C1 segment of cervical spinal cord (tissue), 14 donors: ENCODE measurements at regions not wholly inside any gene's neighbourhood (a gene's known extent, or its start where the extent isn't known, plus 50 kb on each side); places are given as distances from the start of the nearest gene placed in this dataset.
A peak's percentile ranks its signal among the peaks of the same experiment; 100 is the strongest.

Source experiments
- DNase-seq, 14 donors: peaks; one replicate each; lab custom pipeline; 2025; lab: John Stamatoyannopoulos, UW

DNA sequence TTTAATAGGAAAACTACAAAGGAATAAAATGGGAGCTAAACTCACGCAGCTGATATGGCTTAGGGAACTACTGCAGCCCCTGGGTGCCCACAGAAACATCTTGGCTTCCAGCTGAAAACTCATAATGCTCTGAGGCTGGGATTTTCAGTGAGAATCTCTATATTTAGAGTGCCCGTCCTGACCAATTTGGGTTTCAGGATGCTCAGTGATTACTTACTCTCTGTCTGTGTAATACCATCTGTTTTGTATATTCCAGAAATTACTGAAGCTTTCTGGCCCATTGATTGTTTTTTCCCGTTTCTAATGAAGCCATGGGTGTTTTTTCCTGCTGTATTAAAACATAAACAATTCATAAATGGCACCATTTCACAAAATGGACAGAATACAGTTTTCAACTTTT, 50.6 kb upstream of the ZNF385D start:
- peak in 1 of 14 donors; percentile 51 for DNase-seq

DNA sequence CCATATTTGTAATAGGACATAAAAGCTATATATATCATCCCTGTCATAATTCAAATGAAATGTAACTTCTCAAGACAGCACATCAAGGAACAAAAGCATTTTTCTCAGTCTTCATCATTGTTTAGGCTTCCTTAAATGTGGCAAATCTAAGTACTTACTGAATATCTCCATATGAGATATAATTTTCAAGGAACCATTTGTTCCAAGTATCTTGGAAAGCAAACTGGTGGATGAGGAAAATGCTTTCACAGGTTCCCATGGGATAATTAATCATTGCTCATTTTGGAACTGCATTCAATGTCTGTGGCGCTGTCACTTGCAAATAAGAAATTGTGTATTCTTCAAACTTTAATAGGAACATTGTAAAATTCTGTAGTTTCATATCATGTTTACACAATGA, 52.6 kb upstream of the ZNF385D start:
- DNase-seq: no peak

DNA sequence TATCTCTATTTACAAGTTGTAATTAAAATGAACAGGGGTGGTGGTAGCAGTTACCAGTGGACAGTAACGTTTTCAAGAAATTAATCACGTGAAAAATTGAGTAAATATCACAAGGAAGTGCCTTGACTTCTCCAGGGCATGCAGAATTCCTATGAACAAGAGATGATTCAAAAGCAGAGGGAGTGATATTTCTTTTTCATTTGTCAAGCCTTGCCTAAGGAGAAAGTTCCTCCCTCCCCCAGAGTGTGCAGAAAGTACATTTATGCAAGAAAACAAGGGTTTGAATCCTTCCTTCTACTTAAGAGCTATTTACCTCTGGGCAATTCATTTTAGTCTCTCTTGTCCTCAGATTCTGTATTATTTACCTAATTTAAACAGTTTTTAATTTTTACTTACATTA, 53.3 kb upstream of the ZNF385D start:
- DNase-seq: no peak

DNA sequence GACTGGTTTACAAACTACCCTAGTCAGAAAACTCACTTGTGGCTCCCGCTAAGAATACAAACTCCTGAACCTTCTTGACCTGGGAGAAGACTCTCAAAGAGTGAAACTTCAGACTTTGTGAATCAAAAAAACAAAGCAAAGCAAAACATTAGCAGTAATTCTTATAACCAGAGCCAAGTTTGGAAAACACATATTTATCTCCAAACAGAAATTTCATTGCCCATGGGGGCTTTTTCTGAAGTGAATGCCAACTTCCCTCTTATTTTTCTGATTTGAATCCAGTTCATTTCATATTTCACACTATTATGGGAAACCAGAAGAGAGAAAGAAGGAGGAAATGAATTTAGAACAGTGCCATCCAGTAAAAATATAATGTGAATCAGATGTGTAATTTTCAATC, 55.7 kb upstream of the ZNF385D start:
- no peak for DNase-seq

- DNase-seq: no peak
These were observed 74.7 kb upstream of the ZNF385D start for GRCh38 chr3:21825684-21826083.

DNA sequence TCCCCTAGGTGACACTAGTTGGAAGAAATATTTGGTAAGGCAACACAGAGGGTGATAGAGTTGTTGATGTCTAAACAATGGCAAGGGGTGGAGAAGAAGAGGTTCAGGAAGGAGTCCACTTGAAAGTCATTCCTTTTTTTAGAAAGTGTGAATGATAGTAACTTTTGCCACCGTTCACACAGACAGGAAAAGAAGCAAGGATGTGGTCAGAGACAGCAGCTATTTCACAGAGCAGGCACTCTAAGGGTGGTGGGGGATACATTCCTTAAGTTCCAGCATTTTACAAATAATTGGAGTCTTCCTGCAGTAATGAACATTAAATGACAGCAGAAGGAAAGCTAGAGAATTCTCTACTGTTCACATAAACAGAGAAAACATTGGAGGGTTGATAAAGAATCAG, 75.4 kb upstream of the ZNF385D start:
- DNase-seq: no peak

- no peak for DNase-seq
These were observed 79.5 kb upstream of the ZNF385D start for GRCh38 chr3:21830541-21830940.

DNA sequence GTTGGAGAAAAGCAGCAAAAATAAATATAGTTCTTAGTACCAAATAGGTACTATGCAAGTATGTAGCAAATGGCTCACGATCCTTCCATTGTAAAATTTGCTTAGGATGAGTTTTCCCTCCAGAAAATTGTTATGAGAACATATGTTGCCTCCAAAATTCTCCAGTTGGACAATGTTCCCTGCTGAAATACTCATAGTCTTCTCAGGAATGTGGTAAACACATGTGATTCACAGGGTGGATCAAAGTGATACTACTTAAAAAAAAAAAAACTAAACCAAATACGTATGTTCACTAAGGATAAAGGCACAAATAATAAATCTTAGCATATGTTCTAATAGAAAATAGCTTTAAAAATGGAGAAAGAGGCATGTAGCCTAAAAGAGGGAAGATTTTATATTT, 84.3 kb upstream of the ZNF385D start:
- DNase-seq: no peak

DNA sequence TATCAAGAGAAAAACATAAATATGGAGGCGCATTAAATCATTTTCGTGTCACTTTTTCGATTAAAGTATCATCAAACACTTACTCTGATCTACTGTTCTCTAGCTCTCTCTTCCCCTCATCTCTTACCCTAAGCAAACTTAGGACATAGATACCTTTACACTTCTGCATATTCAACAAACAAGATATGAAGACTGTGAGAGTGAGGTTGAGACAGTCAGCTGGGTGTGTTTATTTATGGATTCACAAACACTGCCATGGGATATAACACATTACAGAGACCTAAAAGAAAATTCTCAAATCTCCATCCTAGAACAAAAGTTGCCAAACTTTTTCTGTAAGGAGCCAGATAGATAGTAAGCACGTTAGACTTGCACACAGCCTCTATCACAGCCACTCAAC, 85.2 kb upstream of the ZNF385D start:
- no peak for DNase-seq

- DNase-seq: no peak
These were observed 88.2 kb upstream of the ZNF385D start for GRCh38 chr3:21839176-21839575.

- no peak for DNase-seq
These were observed 88.6 kb upstream of the ZNF385D start for GRCh38 chr3:21839592-21839991.

DNA sequence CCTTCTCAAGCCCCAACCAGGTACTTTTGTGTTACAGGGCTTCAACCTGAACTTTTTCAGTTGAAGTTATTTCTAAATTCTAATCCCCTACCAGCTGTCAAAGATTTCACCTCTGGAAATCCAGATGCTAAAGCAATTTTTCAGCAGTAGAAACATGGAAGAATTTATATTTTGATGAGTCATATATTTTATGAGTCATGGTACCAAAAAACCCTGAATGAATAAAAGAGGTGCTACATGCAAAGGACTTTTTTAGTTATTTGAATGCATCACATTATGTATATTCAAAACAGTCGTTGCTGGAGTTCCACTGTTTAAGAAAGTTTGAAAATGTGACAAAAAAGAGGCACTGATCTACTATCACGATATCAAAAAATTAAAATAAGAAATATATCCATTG, 96.0 kb upstream of the ZNF385D start:
- DNase-seq: no peak

DNA sequence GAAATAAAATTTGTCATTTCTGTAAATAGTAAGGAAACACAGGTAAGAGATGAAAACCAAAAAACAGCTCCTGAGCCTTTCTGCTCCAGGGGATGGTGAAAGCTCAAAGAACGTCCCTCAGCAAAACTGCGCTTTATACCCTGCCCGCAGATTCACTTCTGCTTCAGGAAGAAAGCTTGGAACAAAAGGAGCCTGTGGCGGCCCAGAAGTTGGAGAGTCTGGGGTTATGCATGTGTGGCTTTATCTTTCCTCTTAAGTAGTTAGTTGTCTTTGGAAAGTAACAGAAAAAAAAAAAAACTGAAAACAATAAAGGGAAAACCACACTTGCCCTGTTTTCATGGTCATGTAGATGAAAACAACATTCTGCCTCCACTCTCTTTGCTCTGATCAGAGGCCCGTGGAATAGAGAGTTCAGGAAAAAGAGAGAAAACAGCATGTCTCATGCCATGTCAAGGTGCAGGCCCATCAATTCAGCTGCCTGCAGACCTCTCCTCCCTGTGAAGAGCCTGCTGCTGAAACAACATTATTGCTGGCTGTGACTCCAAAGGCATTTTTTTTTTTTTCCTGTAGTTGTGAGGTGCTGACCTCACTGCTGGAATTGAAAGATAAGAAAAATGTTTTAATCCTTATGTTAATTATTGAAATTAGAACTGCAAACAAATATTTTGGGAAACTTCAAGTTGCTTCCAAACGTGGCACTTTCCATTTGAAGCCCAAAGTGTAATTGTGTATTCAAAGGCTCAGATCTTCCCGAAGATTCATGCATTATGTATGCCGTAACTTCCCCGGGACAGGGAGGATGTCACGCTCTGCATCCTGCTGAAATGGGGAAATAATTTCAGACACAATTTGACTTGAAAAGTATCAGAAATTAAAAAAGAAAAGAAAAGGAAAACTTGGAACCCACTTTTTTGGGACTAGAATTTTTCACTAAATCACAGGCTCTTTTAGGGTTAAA, 108.4 kb upstream of the ZNF385D start:
- no peak for DNase-seq

- DNase-seq: no peak
These were observed 109.1 kb upstream of the ZNF385D start for GRCh38 chr3:21860082-21860475.

- no peak for DNase-seq
These were observed 109.6 kb upstream of the ZNF385D start for GRCh38 chr3:21860657-21861056.

DNA sequence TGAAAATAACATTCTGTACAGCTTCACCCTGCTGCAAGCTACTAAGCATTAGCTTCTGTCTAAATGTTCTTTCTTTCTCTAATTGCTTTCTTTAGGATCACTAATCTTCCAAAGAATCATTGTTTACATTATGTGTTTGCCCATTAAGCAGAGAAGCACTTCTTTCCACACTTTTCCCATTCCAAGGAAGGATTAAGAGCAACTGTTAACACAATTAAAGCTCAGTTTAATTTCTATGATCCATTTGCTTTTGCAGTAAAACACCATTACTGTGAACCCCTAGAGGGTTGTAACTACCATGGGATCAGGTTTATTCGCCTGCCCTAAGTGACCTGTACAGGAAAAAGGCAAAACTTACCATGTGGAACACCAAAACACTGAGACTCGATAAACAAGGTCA, 125.8 kb upstream of the ZNF385D start:
- no peak for DNase-seq

DNA sequence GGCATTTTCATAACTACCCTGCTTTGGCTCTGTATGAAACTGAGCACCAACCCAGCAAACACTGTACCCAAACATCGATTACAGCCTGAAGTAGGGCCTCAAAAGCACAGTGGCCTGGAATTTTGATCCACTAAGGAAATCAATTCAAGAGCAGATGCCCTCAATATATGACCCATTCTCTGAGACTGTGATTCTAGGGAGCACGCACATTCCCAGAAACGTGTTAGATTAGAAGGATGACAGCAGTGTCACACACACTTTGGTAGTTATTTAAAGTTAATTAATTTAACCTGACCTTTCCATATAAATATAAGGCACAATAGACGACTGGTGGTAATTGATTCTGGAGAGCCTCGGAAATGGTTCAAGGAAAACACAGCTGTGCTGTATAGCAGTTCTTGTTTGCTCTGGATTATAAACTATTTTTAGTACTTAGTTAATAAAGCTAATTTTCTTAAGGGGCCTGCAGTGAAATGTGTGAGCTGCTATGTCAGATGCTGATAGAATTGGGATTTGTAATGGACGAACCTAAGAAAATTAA, 126.3 kb upstream of the ZNF385D start:
- DNase-seq: no peak

DNA sequence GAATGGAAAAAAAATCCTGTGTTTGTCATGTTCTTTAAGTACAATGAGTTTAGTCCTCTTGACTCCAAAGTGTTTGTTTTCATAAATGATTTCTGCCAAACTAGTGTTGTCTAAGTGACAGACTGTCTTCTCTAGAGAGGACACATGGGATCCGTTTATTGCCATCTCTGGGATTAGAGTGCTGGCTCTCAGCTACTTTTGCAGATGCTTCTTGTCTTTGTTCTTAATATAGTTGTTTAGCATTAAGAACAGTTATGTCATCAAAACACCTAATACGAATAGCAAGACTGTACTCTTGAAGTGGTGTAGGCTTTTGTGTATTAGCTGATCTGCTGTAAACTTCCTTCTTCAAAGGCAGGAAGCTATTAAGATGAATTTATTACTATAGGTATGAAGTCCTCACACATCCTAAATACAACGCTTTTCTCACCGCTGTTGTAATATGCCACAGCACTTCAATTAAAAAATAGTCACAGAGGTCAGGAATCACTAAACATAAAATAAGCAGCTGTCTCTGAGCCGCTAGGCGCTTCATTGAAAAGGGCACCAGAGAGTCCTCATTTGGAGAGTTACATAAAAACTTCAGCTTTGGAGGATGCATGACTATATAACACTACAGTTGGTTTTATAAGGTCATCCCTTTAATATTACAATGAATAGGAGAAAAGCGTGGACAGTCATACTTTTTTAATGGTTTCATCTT, 128.3 kb upstream of the ZNF385D start:
- DNase-seq: no peak

- peak in 1 of 14 donors; percentile 63 for DNase-seq
These were observed 137.6 kb upstream of the ZNF385D start for GRCh38 chr3:21888656-21889055.

DNA sequence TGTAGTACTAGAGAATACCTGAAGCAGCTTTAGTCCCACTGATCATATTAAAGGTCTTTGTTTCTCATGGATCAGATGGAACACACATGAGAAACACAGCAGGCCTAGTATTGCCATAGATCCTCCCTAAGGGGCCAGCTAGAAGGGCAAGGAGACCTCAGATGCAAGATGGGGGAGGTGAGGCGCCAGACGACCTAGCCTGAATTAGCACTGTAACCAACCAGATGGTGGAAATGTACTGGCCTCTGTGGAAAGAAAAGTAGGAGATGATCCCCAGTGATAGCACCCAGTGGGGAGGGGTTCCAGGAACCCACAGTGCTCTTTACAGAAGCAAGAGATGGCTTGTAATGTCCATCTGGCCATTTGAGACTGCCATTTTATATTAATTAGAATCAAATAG, 138.2 kb upstream of the ZNF385D start:
- no peak for DNase-seq

DNA sequence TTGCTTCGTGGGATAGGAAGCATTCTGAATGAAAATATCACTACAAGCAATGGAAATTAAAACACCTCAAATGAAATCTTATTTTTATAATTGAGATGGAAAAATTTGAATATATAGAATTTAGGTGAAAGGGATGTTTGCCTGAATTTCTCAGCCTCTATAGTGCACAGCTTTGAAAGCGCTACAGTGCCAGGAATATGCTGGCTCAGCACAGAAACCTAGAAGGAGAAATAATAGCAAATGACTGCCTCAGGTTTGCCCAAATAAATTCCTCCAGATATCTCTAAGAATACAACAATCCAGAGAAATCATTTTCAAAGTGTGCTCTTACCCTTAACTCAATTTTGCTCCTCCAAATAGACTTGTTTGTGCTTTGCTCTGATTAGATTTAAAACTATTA, 141.1 kb upstream of the ZNF385D start:
- no peak for DNase-seq

GRCh38 chr3:21893242-21893641, 142.2 kb upstream of the ZNF385D start:
- DNase-seq: no peak
